SK-N-SH (cell line): ENCODE measurements at regions not wholly inside any gene's neighbourhood (a gene's known extent, or its start where the extent isn't known, plus 50 kb on each side); places are given as distances from the start of the nearest gene placed in this dataset.

Source experiments
- CTCF ChIA-PET: fragments of 300-600, 350-600 bp; formaldehyde crosslinking; extraction: SDS; loops from one replicate; lab custom pipeline; 2021; lab: Yijun Ruan, JAX
- POLR2A ChIA-PET: fragments of 350-600 bp; sonication (Branson Sonifier 250); formaldehyde crosslinking; extraction: SDS; loops from one replicate; lab custom pipeline; 2020; ENCODE audit warnings: antibody characterized with exemption, inconsistent platforms; lab: Yijun Ruan, JAX
- DNase-seq: peaks from one replicate; pipeline ENCODE4 v3.0.0; 2012
- H2AFZ ChIP-seq: fragments of 200-600 bp; sonication (generic); 2 replicates; pipeline ENCODE4 v1.8.1; 2016; ENCODE audit warnings: antibody characterized with exemption, mild to moderate bottlenecking, low read depth
- H3F3A ChIP-seq: fragments of 200-600 bp; sonication (generic); replicated peaks from 2 replicates; pipeline ENCODE3; 2016; ENCODE audit warnings: antibody characterized with exemption, mild to moderate bottlenecking; ENCODE audit not compliant: insufficient read depth
- H3K27ac ChIP-seq, 2 experiments: fragments of 200-500 bp in 1 of 2; fragments of 200-600 bp in 1 of 2; sonication (Bioruptor generic) in 1 of 2; sonication (generic), shearing (Covaris generic) in 1 of 2; 2 replicates each; pipeline versions ENCODE4 v1.5.1 to v1.6.1; 2014 to 2016; ENCODE audit warnings: low read depth in 2 of 2, inconsistent platforms in 1 of 2, low read length in 1 of 2, mild to moderate bottlenecking in 1 of 2, mixed read lengths in 1 of 2
- H3K27me3 ChIP-seq: fragments of 200-600 bp; sonication (generic), shearing (Covaris generic); 2 replicates; pipeline ENCODE4 v1.6.1; 2016; ENCODE audit warnings: mixed run types; ENCODE audit not compliant: insufficient read depth
- H3K36me3 ChIP-seq, 2 experiments: fragments of 200-500 bp in 1 of 2; fragments of 200-600 bp in 1 of 2; sonication (Bioruptor generic) in 1 of 2; sonication (generic) in 1 of 2; replicated peaks in 1 of 2; 2 replicates each; pipeline versions ENCODE3 to v1.5.1; 2014 to 2016; ENCODE audit warnings: low read length in 1 of 2, mild to moderate bottlenecking in 1 of 2; ENCODE audit not compliant: insufficient read depth in 2 of 2, control insufficient read depth in 1 of 2
- H3K4me1 ChIP-seq, 2 experiments: fragments of 200-500 bp in 1 of 2; fragments of 200-600 bp in 1 of 2; sonication (Bioruptor generic) in 1 of 2; sonication (generic), shearing (Covaris generic) in 1 of 2; 2 replicates each; pipeline versions ENCODE4 v1.5.1 to v1.6.1; 2014 to 2016; ENCODE audit warnings: low read depth in 1 of 2, low read length in 1 of 2, mixed run types in 1 of 2; ENCODE audit not compliant: insufficient read depth in 2 of 2, control insufficient read depth in 1 of 2
- H3K4me2 ChIP-seq: fragments of 200-600 bp; sonication (generic), shearing (Covaris generic); 2 replicates; pipeline ENCODE4 v1.6.1; 2017; ENCODE audit warnings: mixed run types
- H3K4me3 ChIP-seq, 2 experiments: fragments of 200-500 bp in 1 of 2; fragments of 200-600 bp in 1 of 2; sonication (Bioruptor generic) in 1 of 2; sonication (generic), shearing (Covaris generic) in 1 of 2; 2 replicates each; pipeline versions ENCODE4 v1.5.1 to v1.8.1; 2014 to 2016; ENCODE audit warnings: low read depth in 2 of 2, inconsistent platforms in 1 of 2, low read length in 1 of 2, mild to moderate bottlenecking in 1 of 2, mixed read lengths in 1 of 2, moderate library complexity in 1 of 2
- H3K79me2 ChIP-seq: fragments of 200-600 bp; sonication (generic); 2 replicates; pipeline ENCODE4 v1.8.1; 2017; ENCODE audit warnings: mild to moderate bottlenecking; ENCODE audit not compliant: insufficient read depth
- H3K9ac ChIP-seq: fragments of 200-600 bp; sonication (generic); 2 replicates; pipeline ENCODE4 v1.6.1; 2017; ENCODE audit warnings: mixed run types
- H3K9me2 ChIP-seq: fragments of 200-600 bp; sonication (generic); 2 replicates; pipeline ENCODE4 v1.6.1; 2017; ENCODE audit warnings: mixed run types
- H3K9me3 ChIP-seq: fragments of 200-600 bp; sonication (generic); 2 replicates; pipeline ENCODE4 v1.6.1; 2017; ENCODE audit warnings: mixed run types, mild to moderate bottlenecking, moderate library complexity
- H4K20me1 ChIP-seq: fragments of 200-600 bp; sonication (generic); 2 replicates; pipeline ENCODE4 v1.6.1; 2017; ENCODE audit warnings: mild to moderate bottlenecking, mixed run types; ENCODE audit not compliant: insufficient read depth
- FOXJ3 ChIP-seq: sonication (generic); formaldehyde crosslinking; IDR thresholded peaks from 2 replicates; pipeline ENCODE4 v1.5.1; 2020; ENCODE audit warnings: mild to moderate bottlenecking, missing genetic modification reagents
- GATA2 ChIP-seq: sonication (generic); formaldehyde crosslinking; IDR thresholded peaks from 2 replicates; pipeline ENCODE4 v1.5.0; 2020; ENCODE audit warnings: mild to moderate bottlenecking, missing genetic modification reagents
- IRF3 ChIP-seq: fragments of 150-350 bp; IDR thresholded peaks from 2 replicates; pipeline ENCODE4 v1.6.1; 2016; ENCODE audit warnings: mild to moderate bottlenecking, low read depth, low read length
- POLR2AphosphoS5 ChIP-seq: IDR thresholded peaks from 2 replicates; pipeline ENCODE4 v1.6.1; 2012; ENCODE audit warnings: low read depth, low read length
- RAD21 ChIP-seq: IDR thresholded peaks from 2 replicates; pipeline ENCODE4 v1.6.1; 2012; ENCODE audit warnings: mild to moderate bottlenecking, low read length
- REST ChIP-seq: IDR thresholded peaks from 2 replicates; pipeline ENCODE4 v1.6.1; 2012; ENCODE audit warnings: mild to moderate bottlenecking, low read depth, low read length, moderate library complexity
- SIN3A ChIP-seq: IDR thresholded peaks from 2 replicates; pipeline ENCODE4 v1.6.1; 2012; ENCODE audit warnings: low read depth, mild to moderate bottlenecking, low read length, moderate library complexity, borderline replicate concordance
- USF1 ChIP-seq: IDR thresholded peaks from 2 replicates; pipeline ENCODE4 v1.4.0; 2012; ENCODE audit warnings: low read depth, borderline replicate concordance
- WGBS: methylation state at CpG from one replicate; pipeline ENCODE4 v1.1.6; 2017; ENCODE audit warnings: low lambda C conversion rate; 5-methylcytosine and 5-hydroxymethylcytosine counted together

- H3K4me2 ChIP-seq = no peak overlapping the region
- H3K9ac ChIP-seq = no peak overlapping the region
- CTCF ChIA-PET = no interaction called here
- TF ChIP-seq USF1 = no peak
- TF ChIP-seq RAD21 = no peak
- TF ChIP-seq GATA2 = no peak
- no peak for TF ChIP-seq POLR2AphosphoS5
- TF ChIP-seq, all 33 proteins: peak for 0
- 15% methylated on average over 4 of the region's 4 CpGs for WGBS
- Histone ChIP-seq H3K79me2 (no peaks in the 10 kb centered on the region), H4K20me1 (no peaks in the 10 kb centered on the region), H3K9me2 (no peaks in the 10 kb centered on the region), H3F3A (no peaks in the 10 kb centered on the region), H3K27me3 (no peaks in the 10 kb centered on the region), H3K9me3 (no peaks in the 10 kb centered on the region), H3K36me3 (no peaks in the 10 kb centered on the region), H2AFZ (no peak overlapping the region), H3K4me1 (no peaks in the 10 kb centered on the region), H3K27ac (no peak overlapping the region), H3K4me3 (no peak overlapping the region)
- POLR2A ChIA-PET = no interaction called here
- DNase-seq = no peak
Measured at GRCh38 chr22:34866495-34867131, 199.3 kb upstream of the ISX start.

- WGBS = 0% methylated on average over 1 of the region's 1 CpG
- no peak overlapping the region for H3K4me2 ChIP-seq
- H3K9ac ChIP-seq = no peak overlapping the region
- no peaks in the 10 kb centered on the region for H3K79me2 ChIP-seq
- POLR2A ChIA-PET = no interaction called here
- H2AFZ ChIP-seq = no peak overlapping the region
- H3K4me1 ChIP-seq = no peaks in the 10 kb centered on the region
- H3K9me2 ChIP-seq = no peaks in the 10 kb centered on the region
- no peak overlapping the region for H3K4me3 ChIP-seq
- H3K27ac ChIP-seq = no peak overlapping the region
- no peak for DNase-seq
- H3F3A ChIP-seq = no peaks in the 10 kb centered on the region
- H4K20me1 ChIP-seq = no peaks in the 10 kb centered on the region
- TF ChIP-seq USF1 (no peak), IRF3 (no peak), FOXJ3 (CRISPR knock-in tag) (no peak), SIN3A (no peak), GATA2 (no peak), REST (no peak)
- no peaks in the 10 kb centered on the region for H3K27me3 ChIP-seq
- no peaks in the 10 kb centered on the region for H3K9me3 ChIP-seq
- CTCF ChIA-PET = no interaction called here
- no peaks in the 10 kb centered on the region for H3K36me3 ChIP-seq
Measured at GRCh38 chr22:34877506-34877905, 188.5 kb upstream of the ISX start.
